Gastrocnemius medialis (tissue), 4 donors: ENCODE measurements at regions not wholly inside any gene's neighbourhood (a gene's known extent, or its start where the extent isn't known, plus 50 kb on each side); places are given as distances from the start of the nearest gene placed in this dataset.

Experiments
- POLR2A ChIP-seq, 2 donors: fragments of 450-650 bp; IDR thresholded peaks; one replicate each; pipeline ENCODE4 v1.6.1; 2017; ENCODE audit warnings: antibody characterized with exemption in 2 of 2, mild to moderate bottlenecking in 2 of 2, moderate library complexity in 2 of 2
- TF ChIP-seq, protein P1 (sequence below), 5 experiments: fragments of 450-650 bp in 3 of 5; fragments of 200-600 bp in 2 of 5; sonication (generic) in 2 of 5; IDR thresholded peaks in 4 of 5; conservative IDR thresholded peaks in 1 of 5; 1 replicate in 4 of 5; 2 replicates in 1 of 5; pipeline ENCODE4 v1.5.1; 2016 to 2019; ENCODE audit warnings: antibody characterized with exemption in 5 of 5, mild to moderate bottlenecking in 3 of 5, moderate library complexity in 3 of 5

DNA sequence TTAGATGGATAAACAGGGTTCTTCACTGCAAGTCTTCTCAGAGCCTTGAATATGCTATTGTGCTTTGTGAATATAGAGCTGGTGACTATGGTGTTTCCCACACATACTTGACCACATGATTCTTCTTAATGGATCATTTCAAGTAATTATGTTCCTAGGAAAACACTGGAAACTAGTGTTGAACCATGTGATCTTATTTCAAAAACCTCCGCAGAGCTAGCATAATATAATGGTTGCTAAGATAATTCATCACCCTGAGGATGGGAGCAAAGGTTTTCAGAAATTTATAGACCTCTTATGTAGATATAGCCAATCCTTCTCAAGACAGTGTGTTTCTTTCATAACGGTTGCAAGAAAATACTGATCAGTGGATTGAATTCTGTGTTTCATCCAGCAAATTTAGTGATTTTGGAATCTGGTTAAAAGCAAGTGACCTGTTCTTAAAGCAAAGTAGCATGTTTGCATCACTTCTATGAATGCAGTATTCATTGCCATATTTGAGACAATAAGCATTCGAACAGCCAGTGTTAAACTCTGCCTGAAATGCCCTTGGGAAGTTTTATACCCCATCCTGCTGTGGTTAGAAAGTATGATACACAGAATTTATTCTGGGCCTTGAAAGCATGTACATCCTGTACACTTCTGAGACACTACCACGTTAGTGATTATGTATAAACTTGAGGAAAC lies 341.0 kb upstream of the E2F7 start:
- TF ChIP-seq, protein P1, sequence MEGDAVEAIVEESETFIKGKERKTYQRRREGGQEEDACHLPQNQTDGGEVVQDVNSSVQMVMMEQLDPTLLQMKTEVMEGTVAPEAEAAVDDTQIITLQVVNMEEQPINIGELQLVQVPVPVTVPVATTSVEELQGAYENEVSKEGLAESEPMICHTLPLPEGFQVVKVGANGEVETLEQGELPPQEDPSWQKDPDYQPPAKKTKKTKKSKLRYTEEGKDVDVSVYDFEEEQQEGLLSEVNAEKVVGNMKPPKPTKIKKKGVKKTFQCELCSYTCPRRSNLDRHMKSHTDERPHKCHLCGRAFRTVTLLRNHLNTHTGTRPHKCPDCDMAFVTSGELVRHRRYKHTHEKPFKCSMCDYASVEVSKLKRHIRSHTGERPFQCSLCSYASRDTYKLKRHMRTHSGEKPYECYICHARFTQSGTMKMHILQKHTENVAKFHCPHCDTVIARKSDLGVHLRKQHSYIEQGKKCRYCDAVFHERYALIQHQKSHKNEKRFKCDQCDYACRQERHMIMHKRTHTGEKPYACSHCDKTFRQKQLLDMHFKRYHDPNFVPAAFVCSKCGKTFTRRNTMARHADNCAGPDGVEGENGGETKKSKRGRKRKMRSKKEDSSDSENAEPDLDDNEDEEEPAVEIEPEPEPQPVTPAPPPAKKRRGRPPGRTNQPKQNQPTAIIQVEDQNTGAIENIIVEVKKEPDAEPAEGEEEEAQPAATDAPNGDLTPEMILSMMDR (IDR thresholded peaks at IDR 0.05 in 4 of 5, conservative IDR thresholded peaks at IDR 0.05 in 1 of 5), result no peak
- no peak for TF ChIP-seq POLR2A (IDR thresholded peaks at IDR 0.05)
